ENCODE measurements at regions not wholly inside any gene's neighbourhood (a gene's known extent, or its start where the extent isn't known, plus 50 kb on each side); places are given as distances from the start of the nearest gene placed in this dataset.

DNA sequence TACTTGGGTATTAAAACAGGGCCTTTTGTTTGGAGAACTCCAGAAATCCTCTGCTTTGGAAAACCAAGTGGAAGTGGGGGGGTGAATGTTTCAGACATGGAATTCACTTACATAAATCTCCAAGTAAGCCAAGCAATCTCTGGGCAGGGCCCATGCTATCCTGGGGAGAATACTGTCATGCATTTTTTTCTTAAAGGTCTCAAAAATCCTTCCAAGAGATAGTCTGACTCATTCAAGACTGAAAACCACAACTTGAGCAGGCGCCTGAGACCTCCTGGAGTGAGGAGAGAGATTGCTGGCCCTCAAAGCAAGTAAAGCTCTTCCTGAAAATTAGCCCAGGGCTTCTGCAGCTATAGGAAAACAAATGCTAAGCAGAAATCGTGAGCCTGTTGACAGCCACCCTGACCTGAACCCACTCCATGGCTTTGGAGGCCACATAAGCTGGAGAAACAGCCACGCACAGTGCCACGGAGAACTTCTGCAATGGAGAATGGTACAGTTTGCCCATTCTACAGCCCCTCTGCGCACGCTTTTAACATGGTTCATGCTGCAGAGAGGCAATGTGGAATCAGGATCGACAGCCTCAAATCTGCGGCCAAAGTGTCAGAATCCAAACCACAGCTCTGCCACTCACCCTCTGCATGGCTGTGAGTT is 203.1 kb upstream of the AUTS2 start:
- TF ChIP-seq, protein P1, sequence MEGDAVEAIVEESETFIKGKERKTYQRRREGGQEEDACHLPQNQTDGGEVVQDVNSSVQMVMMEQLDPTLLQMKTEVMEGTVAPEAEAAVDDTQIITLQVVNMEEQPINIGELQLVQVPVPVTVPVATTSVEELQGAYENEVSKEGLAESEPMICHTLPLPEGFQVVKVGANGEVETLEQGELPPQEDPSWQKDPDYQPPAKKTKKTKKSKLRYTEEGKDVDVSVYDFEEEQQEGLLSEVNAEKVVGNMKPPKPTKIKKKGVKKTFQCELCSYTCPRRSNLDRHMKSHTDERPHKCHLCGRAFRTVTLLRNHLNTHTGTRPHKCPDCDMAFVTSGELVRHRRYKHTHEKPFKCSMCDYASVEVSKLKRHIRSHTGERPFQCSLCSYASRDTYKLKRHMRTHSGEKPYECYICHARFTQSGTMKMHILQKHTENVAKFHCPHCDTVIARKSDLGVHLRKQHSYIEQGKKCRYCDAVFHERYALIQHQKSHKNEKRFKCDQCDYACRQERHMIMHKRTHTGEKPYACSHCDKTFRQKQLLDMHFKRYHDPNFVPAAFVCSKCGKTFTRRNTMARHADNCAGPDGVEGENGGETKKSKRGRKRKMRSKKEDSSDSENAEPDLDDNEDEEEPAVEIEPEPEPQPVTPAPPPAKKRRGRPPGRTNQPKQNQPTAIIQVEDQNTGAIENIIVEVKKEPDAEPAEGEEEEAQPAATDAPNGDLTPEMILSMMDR (IDR thresholded peaks at IDR 0.05; ENCODE audit: low read depth, low read length, poor library complexity, severe bottlenecking): no peak
- no peak for TF ChIP-seq EZH2phosphoT487 (IDR thresholded peaks at IDR 0.05; ENCODE audit: borderline replicate concordance, low read length)

Measured in DOHH2 (cell line).